Naive B cell (primary cell): ENCODE measurements at regions not wholly inside any gene's neighbourhood (a gene's known extent, or its start where the extent isn't known, plus 50 kb on each side); places are given as distances from the start of the nearest gene placed in this dataset.
A peak's percentile ranks its signal among the peaks of the same experiment; 100 is the strongest.

Source experiments
- ATAC-seq, 2 donors: fragments of 150-1000 bp; cut with Tn5 transposase; 2 replicates each; pipeline ENCODE4 v1.10.0; 2021; ENCODE audit warnings: low read depth in 2 of 2, mild to moderate bottlenecking in 2 of 2, moderate library complexity in 2 of 2
- DNase-seq: peaks from one replicate; pipeline ENCODE4 v3.0.0; 2022
- H3K27ac Mint-ChIP-seq, 6 donors: one replicate each; pipeline ENCODE4 v1.8.0; 2020 to 2022; ENCODE audit warnings: mild to moderate bottlenecking in 6 of 6, mixed read lengths in 6 of 6, moderate library complexity in 5 of 6, inconsistent platforms in 2 of 6
- H3K27me3 Mint-ChIP-seq, 3 donors: one replicate each; pipeline ENCODE4 v1.8.0; 2021 to 2022; ENCODE audit warnings: mixed read lengths in 3 of 3, mild to moderate bottlenecking in 1 of 3
- H3K36me3 Mint-ChIP-seq, 2 donors: one replicate each; pipeline ENCODE4 v1.8.0; 2020 to 2022; ENCODE audit warnings: mixed read lengths in 2 of 2, inconsistent platforms in 1 of 2, mild to moderate bottlenecking in 1 of 2
- H3K4me1 Mint-ChIP-seq, 3 donors: one replicate each; pipeline ENCODE4 v1.8.0; 2020 to 2022; ENCODE audit warnings: mixed read lengths in 3 of 3, inconsistent platforms in 1 of 3, mild to moderate bottlenecking in 1 of 3, moderate library complexity in 1 of 3
- H3K4me3 Mint-ChIP-seq, 8 donors: one replicate each; pipeline ENCODE4 v1.8.0; 2020 to 2022; ENCODE audit warnings: mild to moderate bottlenecking in 8 of 8, mixed read lengths in 8 of 8, moderate library complexity in 8 of 8, inconsistent platforms in 2 of 8
- H3K9me3 Mint-ChIP-seq, 7 donors: one replicate each; pipeline ENCODE4 v1.8.0; 2020 to 2022; ENCODE audit warnings: mixed read lengths in 7 of 7, mild to moderate bottlenecking in 5 of 7, inconsistent platforms in 2 of 7, moderate library complexity in 1 of 7

- Mint-ChIP-seq H3K27me3 (peaks cover 0 to under 1% (median 0%) of the 10 kb centered on the region in 3 donors), H3K27ac (no peak overlapping the region), H3K36me3 (no peaks in the 10 kb centered on the region), H3K9me3 (peaks cover 0 to 3% (median 0%) of the 10 kb centered on the region in 7 donors), H3K4me1 (peaks cover 0 to 3% (median 0%) of the 10 kb centered on the region in 3 donors), H3K4me3 (no peak overlapping the region)
- no peak for ATAC-seq
- no peak for DNase-seq
Observed at GRCh38 chr6:141158740-141159139, 974.0 kb upstream of the GJE1 start.

GRCh38 chr6:141153563-141153962, 979.2 kb upstream of the GJE1 start:
- Mint-ChIP-seq H3K4me3 (no peak overlapping the region), H3K4me1 (peaks cover 3 to 19% (median 8%) of the 10 kb centered on the region in 3 donors), H3K9me3 (peaks cover 0 to 4% (median 3%) of the 10 kb centered on the region in 7 donors), H3K27ac (peak overlapping the region in 1 of 6 donors; percentile 35), H3K36me3 (peaks cover 0 to under 1% of the 10 kb centered on the region in 2 donors), H3K27me3 (no peaks in the 10 kb centered on the region)
- DNase-seq (peak; percentile 8), ATAC-seq (peak; percentile 64 to 87)

GRCh38 chr6:141152951-141153350, 979.8 kb upstream of the GJE1 start:
- Mint-ChIP-seq H3K4me1 (peaks cover 3 to 19% (median 8%) of the 10 kb centered on the region in 3 donors), H3K9me3 (peaks cover 0 to 8% (median 3%) of the 10 kb centered on the region in 7 donors), H3K27me3 (peaks cover 0 to 6% (median 0%) of the 10 kb centered on the region in 3 donors), H3K27ac (peak overlapping the region in 3 of 6 donors; percentile 21 to 54 (median 35)), H3K4me3 (peak overlapping the region in 1 of 8 donors; percentile 42), H3K36me3 (peaks cover 0 to 6% of the 10 kb centered on the region in 2 donors)
- DNase-seq: no peak
- no peak for ATAC-seq

GRCh38 chr6:141151710-141152417, 980.9 kb upstream of the GJE1 start:
- DNase-seq (no peak), ATAC-seq (no peak)
- Mint-ChIP-seq H3K36me3 (peaks cover 0 to 7% of the 10 kb centered on the region in 2 donors), H3K4me1 (peaks cover 3 to 19% (median 8%) of the 10 kb centered on the region in 3 donors), H3K27ac (peak overlapping the region in 2 of 6 donors; percentile 19 to 35), H3K9me3 (peaks cover 0 to 8% (median 3%) of the 10 kb centered on the region in 7 donors), H3K4me3 (no peak overlapping the region), H3K27me3 (peaks cover 0 to 8% (median 0%) of the 10 kb centered on the region in 3 donors)

- H3K36me3 Mint-ChIP-seq: no peaks in the 10 kb centered on the region
- no peaks in the 10 kb centered on the region for H3K9me3 Mint-ChIP-seq
- ATAC-seq: no peak
Observed at GRCh38 chr6:141141870-141142269, 990.9 kb upstream of the GJE1 start.

GRCh38 chr6:141140905-141141304, 991.8 kb upstream of the GJE1 start:
- DNase-seq: no peak
- H3K36me3 Mint-ChIP-seq: no peaks in the 10 kb centered on the region
- no peak for ATAC-seq
- no peaks in the 10 kb centered on the region for H3K27me3 Mint-ChIP-seq
- H3K9me3 Mint-ChIP-seq: no peaks in the 10 kb centered on the region
- no peak overlapping the region for H3K27ac Mint-ChIP-seq
- no peaks in the 10 kb centered on the region for H3K4me1 Mint-ChIP-seq
- no peak overlapping the region for H3K4me3 Mint-ChIP-seq

More at GRCh38 chr6:141141870-141142269, 990.9 kb upstream of the GJE1 start:
- Mint-ChIP-seq H3K27ac (no peak overlapping the region), H3K4me3 (no peak overlapping the region), H3K4me1 (no peaks in the 10 kb centered on the region), H3K27me3 (no peaks in the 10 kb centered on the region)
- DNase-seq: no peak

GRCh38 chr6:141139461-141139860, 993.3 kb upstream of the GJE1 start:
- Mint-ChIP-seq H3K4me1 (no peaks in the 10 kb centered on the region), H3K9me3 (no peaks in the 10 kb centered on the region), H3K4me3 (no peak overlapping the region), H3K36me3 (no peaks in the 10 kb centered on the region), H3K27me3 (no peaks in the 10 kb centered on the region), H3K27ac (no peak overlapping the region)
- no peak for DNase-seq
- ATAC-seq: no peak

GRCh38 chr6:141134723-141135122, 998.0 kb upstream of the GJE1 start:
- no peaks in the 10 kb centered on the region for H3K4me1 Mint-ChIP-seq
- no peaks in the 10 kb centered on the region for H3K27me3 Mint-ChIP-seq
- no peak overlapping the region for H3K27ac Mint-ChIP-seq
- ATAC-seq (no peak), DNase-seq (no peak)
- no peak overlapping the region for H3K4me3 Mint-ChIP-seq
- no peaks in the 10 kb centered on the region for H3K36me3 Mint-ChIP-seq
- no peaks in the 10 kb centered on the region for H3K9me3 Mint-ChIP-seq

GRCh38 chr6:141133836-141134235, 998.9 kb upstream of the GJE1 start:
- no peaks in the 10 kb centered on the region for H3K36me3 Mint-ChIP-seq
- ATAC-seq: no peak
- H3K27me3 Mint-ChIP-seq: no peaks in the 10 kb centered on the region
- no peak overlapping the region for H3K4me3 Mint-ChIP-seq
- H3K9me3 Mint-ChIP-seq: no peaks in the 10 kb centered on the region
- no peak for DNase-seq
- no peak overlapping the region for H3K27ac Mint-ChIP-seq
- no peaks in the 10 kb centered on the region for H3K4me1 Mint-ChIP-seq

GRCh38 chr6:141133346-141133745, 999.4 kb upstream of the GJE1 start:
- no peaks in the 10 kb centered on the region for H3K4me1 Mint-ChIP-seq
- H3K27me3 Mint-ChIP-seq: no peaks in the 10 kb centered on the region
- no peak overlapping the region for H3K4me3 Mint-ChIP-seq
- no peak for ATAC-seq
- no peak overlapping the region for H3K27ac Mint-ChIP-seq
- no peaks in the 10 kb centered on the region for H3K36me3 Mint-ChIP-seq
- DNase-seq: no peak
- H3K9me3 Mint-ChIP-seq: no peaks in the 10 kb centered on the region

GRCh38 chr6:141131616-141132015, 1001.1 kb upstream of the GJE1 start:
- no peaks in the 10 kb centered on the region for H3K4me1 Mint-ChIP-seq
- no peaks in the 10 kb centered on the region for H3K36me3 Mint-ChIP-seq
- ATAC-seq: no peak
- no peaks in the 10 kb centered on the region for H3K9me3 Mint-ChIP-seq
- DNase-seq: no peak
- no peak overlapping the region for H3K27ac Mint-ChIP-seq
- no peaks in the 10 kb centered on the region for H3K27me3 Mint-ChIP-seq
- H3K4me3 Mint-ChIP-seq: no peak overlapping the region

GRCh38 chr6:141123497-141123896, 1009.2 kb upstream of the GJE1 start:
- Mint-ChIP-seq H3K4me1 (peaks cover 0 to 12% (median 0%) of the 10 kb centered on the region in 3 donors), H3K4me3 (no peak overlapping the region), H3K9me3 (no peaks in the 10 kb centered on the region), H3K27ac (no peak overlapping the region), H3K36me3 (no peaks in the 10 kb centered on the region), H3K27me3 (peaks cover 0 to 4% (median 0%) of the 10 kb centered on the region in 3 donors)
- no peak for ATAC-seq
- no peak for DNase-seq

GRCh38 chr6:141123049-141123448, 1009.7 kb upstream of the GJE1 start:
- DNase-seq (no peak), ATAC-seq (peak in 1 of 2 donors; percentile 36)
- Mint-ChIP-seq H3K36me3 (no peaks in the 10 kb centered on the region), H3K27me3 (peaks cover 0 to 4% (median 0%) of the 10 kb centered on the region in 3 donors), H3K27ac (no peak overlapping the region), H3K9me3 (no peaks in the 10 kb centered on the region), H3K4me1 (peaks cover 0 to 12% (median 0%) of the 10 kb centered on the region in 3 donors), H3K4me3 (no peak overlapping the region)

GRCh38 chr6:141118991-141119390, 1013.7 kb upstream of the GJE1 start:
- Mint-ChIP-seq H3K4me3 (no peak overlapping the region), H3K36me3 (no peaks in the 10 kb centered on the region), H3K27ac (no peak overlapping the region), H3K4me1 (peaks cover 0 to 8% (median 0%) of the 10 kb centered on the region in 3 donors), H3K9me3 (no peaks in the 10 kb centered on the region), H3K27me3 (no peaks in the 10 kb centered on the region)
- ATAC-seq (no peak), DNase-seq (no peak)
